Liver (tissue), 3 donors: ENCODE measurements at regions not wholly inside any gene's neighbourhood (a gene's known extent, or its start where the extent isn't known, plus 50 kb on each side); places are given as distances from the start of the nearest gene placed in this dataset.

Experiments used
- ATF3 ChIP-seq: IDR thresholded peaks from 2 replicates; pipeline ENCODE4 v1.6.1; 2016; ENCODE audit warnings: antibody characterized with exemption
- CTCF ChIP-seq: fragments of 150-350 bp; IDR thresholded peaks from 2 replicates; pipeline ENCODE4 v1.5.1; 2017; ENCODE audit warnings: improper control_type of control experiment, low read depth, low read length; ENCODE audit not compliant: missing input control
- EGR1 ChIP-seq, 2 donors: IDR thresholded peaks; 2 replicates each; pipeline ENCODE4 v1.6.1; 2016 to 2018; ENCODE audit warnings: antibody characterized with exemption in 2 of 2, low read depth in 2 of 2
- GABPA ChIP-seq, 2 donors: IDR thresholded peaks in 1 of 2; conservative IDR thresholded peaks in 1 of 2; 2 replicates each; pipeline ENCODE4 v1.6.1; 2016; ENCODE audit warnings: antibody characterized with exemption in 2 of 2, mild to moderate bottlenecking in 1 of 2, moderate library complexity in 1 of 2
- HNF4G ChIP-seq: IDR thresholded peaks from 2 replicates; pipeline ENCODE4 v1.6.1; 2016; ENCODE audit warnings: antibody characterized with exemption
- JUND ChIP-seq, 2 donors: IDR thresholded peaks; 2 replicates each; pipeline ENCODE4 v1.6.1; 2016; ENCODE audit warnings: antibody characterized with exemption in 2 of 2
- MAX ChIP-seq: IDR thresholded peaks from 2 replicates; pipeline ENCODE4 v1.6.1; 2016; ENCODE audit warnings: antibody characterized with exemption
- NR2F2 ChIP-seq: IDR thresholded peaks from 2 replicates; pipeline ENCODE4 v1.6.1; 2016; ENCODE audit warnings: antibody characterized with exemption
- RAD21 ChIP-seq, 2 donors: IDR thresholded peaks; 2 replicates each; pipeline ENCODE4 v1.6.1; 2016; ENCODE audit warnings: antibody characterized with exemption in 2 of 2, mild to moderate bottlenecking in 2 of 2
- REST ChIP-seq: IDR thresholded peaks from 2 replicates; pipeline ENCODE4 v1.6.1; 2016; ENCODE audit warnings: antibody characterized with exemption, mild to moderate bottlenecking
- SP1 ChIP-seq: IDR thresholded peaks from 2 replicates; pipeline ENCODE4 v1.6.1; 2018; ENCODE audit warnings: antibody characterized with exemption, mild to moderate bottlenecking
- TAF1 ChIP-seq: conservative IDR thresholded peaks from 2 replicates; pipeline ENCODE4 v1.6.1; 2016; ENCODE audit warnings: antibody characterized with exemption, mild to moderate bottlenecking
- YY1 ChIP-seq: IDR thresholded peaks from 2 replicates; pipeline ENCODE4 v1.6.1; 2016; ENCODE audit warnings: antibody characterized with exemption, mild to moderate bottlenecking
- donor health status: healthy.
- donor health status: healthy.

- TF ChIP-seq CTCF (no peak), GABPA (IDR thresholded peaks at IDR 0.05 in 1 of 2, conservative IDR thresholded peaks at IDR 0.05 in 1 of 2) (no peak), TAF1 (no peak), EGR1 (IDR thresholded peaks at IDR 0.05; ENCODE audit: low read depth in 2 of 2) (no peak), JUND (IDR thresholded peaks at IDR 0.05) (no peak), SP1 (no peak), REST (no peak), RAD21 (IDR thresholded peaks at IDR 0.05) (no peak), MAX (no peak), NR2F2 (no peak), ATF3 (no peak), YY1 (no peak), HNF4G (no peak)
Measured at GRCh38 chr3:102586485-102586884, 151.7 kb downstream of the ZPLD1 start.
